COLO829 (cell line): ENCODE measurements at regions not wholly inside any gene's neighbourhood (a gene's known extent, or its start where the extent isn't known, plus 50 kb on each side); places are given as distances from the start of the nearest gene placed in this dataset.

Experiments
- DNase-seq: peaks from one replicate; pipeline ENCODE4 v3.0.0; 2012; ENCODE audit warnings: low spot score

GRCh38 chr6:125491860-125492618, 190.3 kb upstream of the HDDC2 start:
- DNase-seq, result peak; percentile 71

GRCh38 chr6:125498606-125499005, 196.8 kb upstream of the HDDC2 start:
- DNase-seq, result no peak

GRCh38 chr6:125499535-125499934, 197.8 kb upstream of the HDDC2 start:
- no peak for DNase-seq

GRCh38 chr6:125503181-125503580, 201.4 kb upstream of the HDDC2 start:
- DNase-seq, result no peak

GRCh38 chr6:125507987-125508655, 206.4 kb upstream of the HDDC2 start:
- no peak for DNase-seq

GRCh38 chr6:125508793-125509192, 207.0 kb upstream of the HDDC2 start:
- DNase-seq, result no peak

GRCh38 chr6:125509477-125509876, 207.7 kb upstream of the HDDC2 start:
- DNase-seq, result no peak

- no peak for DNase-seq
Observed at GRCh38 chr6:125510405-125510804, 208.6 kb upstream of the HDDC2 start.

GRCh38 chr6:125511809-125512396, 210.1 kb upstream of the HDDC2 start:
- peak; percentile 65 for DNase-seq

- DNase-seq, result peak; percentile 18
Observed at GRCh38 chr6:125512621-125513020, 210.9 kb upstream of the HDDC2 start.

GRCh38 chr6:125513978-125514377, 212.2 kb upstream of the HDDC2 start:
- no peak for DNase-seq

GRCh38 chr6:125516644-125517043, 214.9 kb upstream of the HDDC2 start:
- DNase-seq, result no peak

GRCh38 chr6:125519367-125519766, 217.6 kb upstream of the HDDC2 start:
- DNase-seq, result peak; percentile 56

- DNase-seq, result peak; percentile 52
Observed at GRCh38 chr6:125524356-125524755, 222.6 kb upstream of the HDDC2 start.

- no peak for DNase-seq
Observed at GRCh38 chr6:125526007-125526720, 223.3 kb upstream of the HEY2 start.

GRCh38 chr6:125528621-125529041, 220.8 kb upstream of the HEY2 start:
- DNase-seq, result peak; percentile 21

GRCh38 chr6:125529061-125529460, 220.4 kb upstream of the HEY2 start:
- no peak for DNase-seq

- DNase-seq, result no peak
Observed at GRCh38 chr6:125533710-125534397, 215.6 kb upstream of the HEY2 start.

GRCh38 chr6:125534430-125535263, 214.8 kb upstream of the HEY2 start:
- DNase-seq, result no peak

- no peak for DNase-seq
Observed at GRCh38 chr6:125537090-125537489, 212.3 kb upstream of the HEY2 start.

GRCh38 chr6:125539892-125540291, 209.5 kb upstream of the HEY2 start:
- no peak for DNase-seq
